Pancreas (tissue), 10 donors: ENCODE measurements at regions not wholly inside any gene's neighbourhood (a gene's known extent, or its start where the extent isn't known, plus 50 kb on each side); places are given as distances from the start of the nearest gene placed in this dataset.

Experiments
- ATAC-seq, 4 donors: fragments of 200-7000 bp; cut with Tn5 transposase; one replicate each; pipeline versions ENCODE4 v1.8.0 to v1.9.1; 2020; ENCODE audit warnings: mild to moderate bottlenecking in 4 of 4, moderate library complexity in 4 of 4
- DNase-seq, 6 donors: peaks; one replicate each; pipeline ENCODE4 v3.0.0-alpha.2; 2020
- FAIRE-seq: peaks from 2 replicates; lab custom pipeline; 2012; peaks lifted over from hg19 to GRCh38; lab: Jason Lieb, UNC
- H3K27ac ChIP-seq, 4 donors: fragments of 200-600 bp; sonication (generic); 1 replicate in 3 of 4; 2 replicates in 1 of 4; pipeline versions ENCODE4 v1.5.0 to v1.8.0; 2020
- H3K27me3 ChIP-seq, 4 donors: fragments of 200-600 bp; one replicate each; pipeline ENCODE4 v1.8.0; 2021
- H3K36me3 ChIP-seq, 3 donors: fragments of 200-600 bp; sonication (generic) in 1 of 3; one replicate each; pipeline versions ENCODE4 v1.5.0 to v1.8.0; 2020 to 2021
- H3K4me1 ChIP-seq, 3 donors: fragments of 200-600 bp; one replicate each; pipeline ENCODE4 v1.8.0; 2021
- H3K4me3 ChIP-seq, 4 donors: fragments of 200-600 bp; sonication (generic) in 2 of 4; one replicate each; pipeline versions ENCODE4 v1.5.0 to v1.8.0; 2020 to 2021
- H3K9me3 ChIP-seq, 4 donors: fragments of 200-600 bp; one replicate each; pipeline ENCODE4 v1.8.0; 2021
- CTCF ChIP-seq, 4 donors: fragments of 200-600 bp; sonication (generic) in 3 of 4; IDR thresholded peaks; one replicate each; pipeline versions ENCODE4 v1.5.0 to v1.8.0; 2021; ENCODE audit warnings: antibody characterized with exemption in 4 of 4
- WGBS, 2 donors: extraction: QIAGEN DNeasy Blood & Tissue Kit; methylation state at CpG; one replicate each; pipeline ENCODE4 v1.1.7; 2013; 5-methylcytosine and 5-hydroxymethylcytosine counted together
- intact Hi-C, 3 donors: fragments of 100-400 bp; cut with DNase I; formaldehyde crosslinking; loops; one replicate each; pipeline versions ENCODE4 v1.11.1 to v1.14.2; 2022
- donor health status: healthy with polysubstance abuse.
- donor health status: DM: no; HTN: no; CAD: no; lungs with moderate emphysema.
- donor health status: DM: no; HTN: no; CAD: no.
- donor health status: control.
- donor health status: control.
- donor health status: Bipolar disorder and iron deficiency.
- donor health status: DM: yes; HTN: yes; CAD: no.
- donor health status: DM: no; HTN: no; CAD: no.
- donor health status: DM: no; HTN: no; CAD: no.
- donor health status: DM: yes; HTN: yes; CAD: no.

- intact Hi-C loops: no loop called here
- no peaks in the 10 kb centered on the region for H3K9me3 ChIP-seq
- ATAC-seq: no peak
These were observed 67.8 kb upstream of the NEURL1B start for GRCh38 chr5:172573120-172573882.

GRCh38 chr5:172572440-172572839, 68.6 kb upstream of the NEURL1B start:
- Histone ChIP-seq H3K4me3 (no peak overlapping the region), H3K9me3 (no peaks in the 10 kb centered on the region), H3K4me1 (no peaks in the 10 kb centered on the region), H3K27ac (no peak overlapping the region), H3K36me3 (no peaks in the 10 kb centered on the region), H3K27me3 (no peaks in the 10 kb centered on the region)
- WGBS, 2 donors: 96 to 100% methylated on average over 3 of the region's 3 CpGs
- DNase-seq (no peak), FAIRE-seq (no peak), ATAC-seq (no peak)
- intact Hi-C loops: no loop called here
- no peak for TF ChIP-seq CTCF (IDR thresholded peaks at IDR 0.05)

More at GRCh38 chr5:172573120-172573882, 67.8 kb upstream of the NEURL1B start:
- no peak for DNase-seq
- Histone ChIP-seq H3K36me3 (no peaks in the 10 kb centered on the region), H3K4me1 (no peaks in the 10 kb centered on the region), H3K27me3 (no peaks in the 10 kb centered on the region), H3K27ac (no peak overlapping the region), H3K4me3 (no peak overlapping the region)
- TF ChIP-seq CTCF (IDR thresholded peaks at IDR 0.05): no peak
- 86 to 87% methylated on average over 13 of the region's 13 CpGs for WGBS, 2 donors
- no peak for FAIRE-seq

GRCh38 chr5:172571892-172572291, 69.2 kb upstream of the NEURL1B start:
- Histone ChIP-seq H3K27ac (no peak overlapping the region), H3K4me1 (no peaks in the 10 kb centered on the region), H3K9me3 (no peaks in the 10 kb centered on the region), H3K27me3 (no peaks in the 10 kb centered on the region), H3K4me3 (no peak overlapping the region), H3K36me3 (no peaks in the 10 kb centered on the region)
- intact Hi-C loops: no loop called here
- TF ChIP-seq CTCF (IDR thresholded peaks at IDR 0.05): no peak
- WGBS, 2 donors: 90 to 93% methylated on average over 8 of the region's 8 CpGs
- ATAC-seq (no peak), FAIRE-seq (no peak), DNase-seq (no peak)

GRCh38 chr5:172571413-172571812, 69.7 kb upstream of the NEURL1B start:
- TF ChIP-seq CTCF (IDR thresholded peaks at IDR 0.05): no peak
- H3K9me3 ChIP-seq: no peaks in the 10 kb centered on the region
- H3K4me3 ChIP-seq: no peak overlapping the region
- no peaks in the 10 kb centered on the region for H3K36me3 ChIP-seq
- no peak overlapping the region for H3K27ac ChIP-seq
- WGBS, 2 donors: 73 to 82% methylated on average over 3 of the region's 3 CpGs
- no peak for FAIRE-seq
- H3K27me3 ChIP-seq: no peaks in the 10 kb centered on the region
- ATAC-seq: no peak
- H3K4me1 ChIP-seq: no peaks in the 10 kb centered on the region
- DNase-seq: no peak
- intact Hi-C loops: no loop called here

- no peak overlapping the region for H3K27ac ChIP-seq
- no peak for TF ChIP-seq CTCF (IDR thresholded peaks at IDR 0.05)
These were observed 70.3 kb upstream of the NEURL1B start for GRCh38 chr5:172570594-172571334.

More at GRCh38 chr5:172570594-172571334, 70.3 kb upstream of the NEURL1B start:
- intact Hi-C loops: no loop called here
- FAIRE-seq (no peak), DNase-seq (no peak), ATAC-seq (no peak)
- 82 to 96% methylated on average over 3 of the region's 3 CpGs for WGBS, 2 donors
- Histone ChIP-seq H3K4me3 (no peak overlapping the region), H3K9me3 (no peaks in the 10 kb centered on the region), H3K36me3 (no peaks in the 10 kb centered on the region), H3K27me3 (no peaks in the 10 kb centered on the region), H3K4me1 (no peaks in the 10 kb centered on the region)
